KOPT-K1 (cell line): ENCODE measurements at regions not wholly inside any gene's neighbourhood (a gene's known extent, or its start where the extent isn't known, plus 50 kb on each side); places are given as distances from the start of the nearest gene placed in this dataset.

Experiments used
- H3K27ac ChIP-seq: fragments of 200-600 bp; sonication (generic); 2 replicates; pipeline ENCODE4 v1.5.1; 2016; ENCODE audit warnings: antibody characterized with exemption, mild to moderate bottlenecking, low read depth, low read length; ENCODE audit not compliant: poor library complexity, severe bottlenecking
- H3K36me3 ChIP-seq: fragments of 200-600 bp; sonication (generic); 2 replicates; pipeline ENCODE4 v1.5.1; 2017; ENCODE audit warnings: antibody characterized with exemption, mild to moderate bottlenecking, low read length, moderate library complexity; ENCODE audit not compliant: insufficient read depth
- H3K9me3 ChIP-seq: fragments of 200-600 bp; sonication (generic); 2 replicates; pipeline ENCODE4 v1.5.1; 2017; ENCODE audit warnings: antibody characterized with exemption, low read length, mild to moderate bottlenecking; ENCODE audit not compliant: insufficient read depth, poor library complexity, severe bottlenecking

- no peaks in the 10 kb centered on the region for H3K9me3 ChIP-seq
- no peak overlapping the region for H3K27ac ChIP-seq
- no peaks in the 10 kb centered on the region for H3K36me3 ChIP-seq
Measured at GRCh38 chr6:23330632-23331031, 761.3 kb downstream of the HDGFL1 start.

- Histone ChIP-seq H3K27ac (no peak overlapping the region), H3K9me3 (no peaks in the 10 kb centered on the region), H3K36me3 (no peaks in the 10 kb centered on the region)
Measured at GRCh38 chr6:23334360-23334759, 765.0 kb downstream of the HDGFL1 start.

GRCh38 chr6:23335894-23336293 lies 766.5 kb downstream of the HDGFL1 start:
- Histone ChIP-seq H3K27ac (no peak overlapping the region), H3K9me3 (no peaks in the 10 kb centered on the region), H3K36me3 (no peaks in the 10 kb centered on the region)

GRCh38 chr6:23339268-23339667 lies 769.9 kb downstream of the HDGFL1 start:
- Histone ChIP-seq H3K36me3 (no peaks in the 10 kb centered on the region), H3K27ac (no peak overlapping the region)

GRCh38 chr6:23340271-23340670 lies 770.9 kb downstream of the HDGFL1 start:
- Histone ChIP-seq H3K27ac (no peak overlapping the region), H3K9me3 (no peaks in the 10 kb centered on the region), H3K36me3 (no peaks in the 10 kb centered on the region)

More at GRCh38 chr6:23339268-23339667, 769.9 kb downstream of the HDGFL1 start:
- H3K9me3 ChIP-seq: no peaks in the 10 kb centered on the region

- no peaks in the 10 kb centered on the region for H3K36me3 ChIP-seq
- H3K9me3 ChIP-seq: no peaks in the 10 kb centered on the region
- H3K27ac ChIP-seq: no peak overlapping the region
Measured at GRCh38 chr6:23343610-23344306, 774.4 kb downstream of the HDGFL1 start.

- no peaks in the 10 kb centered on the region for H3K36me3 ChIP-seq
- H3K9me3 ChIP-seq: no peaks in the 10 kb centered on the region
- H3K27ac ChIP-seq: no peak overlapping the region
Measured at GRCh38 chr6:23348185-23348584, 777.8 kb upstream of the NRSN1 start.

- Histone ChIP-seq H3K36me3 (no peaks in the 10 kb centered on the region), H3K9me3 (no peaks in the 10 kb centered on the region), H3K27ac (no peak overlapping the region)
Measured at GRCh38 chr6:23349521-23350147, 776.4 kb upstream of the NRSN1 start.

GRCh38 chr6:23350752-23351453 lies 775.1 kb upstream of the NRSN1 start:
- Histone ChIP-seq H3K9me3 (no peaks in the 10 kb centered on the region), H3K27ac (no peak overlapping the region), H3K36me3 (no peaks in the 10 kb centered on the region)

GRCh38 chr6:23354004-23354403 lies 772.0 kb upstream of the NRSN1 start:
- no peaks in the 10 kb centered on the region for H3K9me3 ChIP-seq
- H3K27ac ChIP-seq: no peak overlapping the region
- H3K36me3 ChIP-seq: no peaks in the 10 kb centered on the region

- Histone ChIP-seq H3K9me3 (no peaks in the 10 kb centered on the region), H3K36me3 (no peaks in the 10 kb centered on the region), H3K27ac (no peak overlapping the region)
Measured at GRCh38 chr6:23357185-23357766, 768.7 kb upstream of the NRSN1 start.

- Histone ChIP-seq H3K27ac (no peak overlapping the region), H3K36me3 (no peaks in the 10 kb centered on the region), H3K9me3 (no peaks in the 10 kb centered on the region)
Measured at GRCh38 chr6:23365732-23366131, 760.3 kb upstream of the NRSN1 start.

GRCh38 chr6:23367311-23367710 lies 758.7 kb upstream of the NRSN1 start:
- no peak overlapping the region for H3K27ac ChIP-seq
- H3K36me3 ChIP-seq: no peaks in the 10 kb centered on the region
- H3K9me3 ChIP-seq: no peaks in the 10 kb centered on the region

- Histone ChIP-seq H3K27ac (no peak overlapping the region), H3K36me3 (no peaks in the 10 kb centered on the region)
Measured at GRCh38 chr6:23368557-23368956, 757.5 kb upstream of the NRSN1 start.

GRCh38 chr6:23370051-23370450 lies 756.0 kb upstream of the NRSN1 start:
- Histone ChIP-seq H3K36me3 (no peaks in the 10 kb centered on the region), H3K9me3 (no peaks in the 10 kb centered on the region), H3K27ac (no peak overlapping the region)

More at GRCh38 chr6:23368557-23368956, 757.5 kb upstream of the NRSN1 start:
- H3K9me3 ChIP-seq: no peaks in the 10 kb centered on the region
